Kidney (tissue), 13 donors: ENCODE measurements at regions not wholly inside any gene's neighbourhood (a gene's known extent, or its start where the extent isn't known, plus 50 kb on each side); places are given as distances from the start of the nearest gene placed in this dataset.
A peak's percentile ranks its signal among the peaks of the same experiment; 100 is the strongest.

Experiments
- DNase-seq, 5 donors: peaks; one replicate each; pipeline ENCODE4 v3.0.0-alpha.2; 2013 to 2020
- FAIRE-seq: peaks from 2 replicates; lab custom pipeline; 2012; peaks lifted over from hg19 to GRCh38; lab: Jason Lieb, UNC
- H3K27ac ChIP-seq, 2 donors: one replicate each; pipeline ENCODE4 v1.7.0; 2013; ENCODE audit warnings: low read depth in 2 of 2, low read length in 2 of 2, inconsistent platforms in 1 of 2
- H3K27me3 ChIP-seq: one replicate; pipeline ENCODE4 v1.7.1; 2013; ENCODE audit warnings: low read length, inconsistent platforms; ENCODE audit not compliant: control insufficient read depth, insufficient read depth
- H3K36me3 ChIP-seq, 3 donors: one replicate each; pipeline versions ENCODE4 v1.7.0 to v1.7.1; 2013; ENCODE audit warnings: low read length in 3 of 3, control low read depth in 1 of 3, inconsistent platforms in 1 of 3; ENCODE audit not compliant: insufficient read depth in 3 of 3, control insufficient read depth in 2 of 3
- H3K4me1 ChIP-seq, 3 donors: one replicate each; pipeline versions ENCODE4 v1.7.0 to v1.7.1; 2013; ENCODE audit warnings: low read length in 3 of 3, inconsistent platforms in 1 of 3, low read depth in 1 of 3; ENCODE audit not compliant: control insufficient read depth in 2 of 3, insufficient read depth in 2 of 3
- H3K4me3 ChIP-seq, 3 donors: one replicate each; pipeline versions ENCODE4 v1.7.0 to v1.8.1; 2013; ENCODE audit warnings: low read length in 3 of 3, control low read depth in 1 of 3, inconsistent platforms in 1 of 3
- H3K9ac ChIP-seq, 3 donors: one replicate each; pipeline versions ENCODE4 v1.7.0 to v1.7.1; 2013; ENCODE audit warnings: low read length in 3 of 3, control low read depth in 1 of 3, inconsistent platforms in 1 of 3
- H3K9me3 ChIP-seq, 3 donors: one replicate each; pipeline versions ENCODE4 v1.7.0 to v1.7.1; 2013; ENCODE audit warnings: low read length in 3 of 3, control low read depth in 1 of 3, inconsistent platforms in 1 of 3; ENCODE audit not compliant: control insufficient read depth in 2 of 3, insufficient read depth in 1 of 3
- CTCF ChIP-seq: IDR thresholded peaks from 3 replicates; pipeline ENCODE4 v1.5.1; 2012; ENCODE audit warnings: mild to moderate bottlenecking, moderate library complexity, borderline replicate concordance; ENCODE audit not compliant: insufficient read depth; ENCODE audit errors: extremely low read depth
- intact Hi-C: fragments of 100-400 bp; cut with DNase I; formaldehyde crosslinking; loops from one replicate; pipeline ENCODE4 v1.11.1; 2022
- donor health status: control.
- donor health status: control.
- donor health status: control.
- donor health status: control.
- donor health status: control.
- donor health status: DM: yes; HTN: yes; CAD: no.
- donor health status: Normal renal cell carcinoma (clear cell type).

GRCh38 chr2:228657807-228658402 is 476.4 kb upstream of the SPHKAP start:
- FAIRE-seq (peak; percentile 90), DNase-seq (peak in 2 of 5 donors; percentile 47 to 60)
- TF ChIP-seq CTCF = peak; percentile 56
- H3K4me1 ChIP-seq = peaks cover 0 to 4% (median 0%) of the 10 kb centered on the region in 3 donors
- no peaks in the 10 kb centered on the region for H3K9me3 ChIP-seq
- intact Hi-C loops = no loop called here
- no peaks in the 10 kb centered on the region for H3K27me3 ChIP-seq
- no peaks in the 10 kb centered on the region for H3K36me3 ChIP-seq
- no peak overlapping the region for H3K27ac ChIP-seq
- H3K9ac ChIP-seq = no peak overlapping the region
- no peak overlapping the region for H3K4me3 ChIP-seq

DNA sequence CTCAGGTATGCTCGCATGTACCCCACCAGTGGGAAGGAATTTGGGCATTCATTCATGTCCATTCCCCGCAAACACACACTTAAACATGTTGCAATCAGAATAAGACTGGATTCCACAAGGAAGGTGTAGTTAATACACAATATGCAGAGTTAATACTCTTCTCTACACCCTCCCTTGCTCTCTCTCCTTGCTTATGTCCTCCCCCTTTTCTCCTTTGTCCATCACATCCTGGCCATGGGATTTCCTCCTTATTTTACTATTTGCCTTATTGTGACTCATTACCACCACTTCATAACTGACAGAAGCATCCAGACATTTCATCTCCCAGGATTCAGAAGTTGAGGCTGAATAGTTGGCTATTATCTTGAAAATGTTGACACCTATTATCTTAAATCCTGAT is 473.8 kb upstream of the SPHKAP start:
- intact Hi-C loops = no loop called here
- TF ChIP-seq CTCF = no peak
- no peak for FAIRE-seq

GRCh38 chr2:228654707-228655106 is 473.2 kb upstream of the SPHKAP start:
- Histone ChIP-seq H3K27me3 (no peaks in the 10 kb centered on the region), H3K27ac (no peak overlapping the region), H3K9ac (no peak overlapping the region), H3K9me3 (no peaks in the 10 kb centered on the region), H3K36me3 (no peaks in the 10 kb centered on the region), H3K4me3 (no peak overlapping the region), H3K4me1 (peaks cover 0 to 4% (median 0%) of the 10 kb centered on the region in 3 donors)
- no peak for TF ChIP-seq CTCF
- FAIRE-seq (no peak), DNase-seq (no peak)
- intact Hi-C loops = no loop called here

More for the DNA sequence above, 473.8 kb upstream of the SPHKAP start:
- no peak for DNase-seq
- H3K9me3 ChIP-seq = no peaks in the 10 kb centered on the region
- H3K27ac ChIP-seq = no peak overlapping the region
- no peak overlapping the region for H3K4me3 ChIP-seq
- peaks cover 0 to 4% (median 0%) of the 10 kb centered on the region in 3 donors for H3K4me1 ChIP-seq
- H3K27me3 ChIP-seq = no peaks in the 10 kb centered on the region
- H3K36me3 ChIP-seq = no peaks in the 10 kb centered on the region
- no peak overlapping the region for H3K9ac ChIP-seq

- Histone ChIP-seq H3K27me3 (no peaks in the 10 kb centered on the region), H3K27ac (no peak overlapping the region), H3K36me3 (no peaks in the 10 kb centered on the region), H3K9me3 (no peaks in the 10 kb centered on the region), H3K9ac (no peak overlapping the region), H3K4me3 (no peak overlapping the region), H3K4me1 (peaks cover 0 to 4% (median 0%) of the 10 kb centered on the region in 3 donors)
- no peak for TF ChIP-seq CTCF
- intact Hi-C loops = no loop called here
- FAIRE-seq (no peak), DNase-seq (no peak)
Observed at GRCh38 chr2:228653884-228654283, 472.4 kb upstream of the SPHKAP start.
